RWPE1 (cell line): ENCODE measurements at regions not wholly inside any gene's neighbourhood (a gene's known extent, or its start where the extent isn't known, plus 50 kb on each side); places are given as distances from the start of the nearest gene placed in this dataset.
A peak's percentile ranks its signal among the peaks of the same experiment; 100 is the strongest.

Experiments used
- CTCF ChIA-PET: fragments of 350-600 bp; sonication (Branson Sonifier 250); formaldehyde crosslinking; extraction: SDS; loops from one replicate; lab custom pipeline; 2021; lab: Yijun Ruan, JAX
- POLR2A ChIA-PET: fragments of 400-600 bp; formaldehyde crosslinking; extraction: SDS; loops from one replicate; lab custom pipeline; 2020; ENCODE audit warnings: antibody characterized with exemption; ENCODE audit not compliant: low non-redundant PET; lab: Yijun Ruan, JAX
- DNase-seq: peaks from one replicate; pipeline ENCODE4 v3.0.0; 2012; ENCODE audit warnings: low spot score
- H3K27ac ChIP-seq: fragments of 450-650 bp; 2 replicates; pipeline ENCODE4 v1.5.1; 2017
- CTCF ChIP-seq: fragments of 450-650 bp; conservative IDR thresholded peaks from 2 replicates; pipeline ENCODE4 v1.5.1; 2017; ENCODE audit warnings: low read depth, mild to moderate bottlenecking

GRCh38 chr5:133877351-133878235 lies 90.8 kb downstream of the C5orf15 start:
- DNase-seq = no peak
- POLR2A ChIA-PET = no interaction called here
- CTCF ChIA-PET = interaction anchor here (0.6 to 1.7 kb wide), 7 partner anchors 8 to 454 kb away, joined by 3 to 6 read pairs (median 4); no protein-coding TSS in a partner anchor
- no peak overlapping the region for H3K27ac ChIP-seq
- TF ChIP-seq CTCF = no peak

GRCh38 chr5:133876266-133876665 lies 92.2 kb downstream of the C5orf15 start:
- TF ChIP-seq CTCF = no peak

GRCh38 chr5:133875179-133875578 lies 93.2 kb downstream of the C5orf15 start:
- no peak overlapping the region for H3K27ac ChIP-seq
- no peak for TF ChIP-seq CTCF
- CTCF ChIA-PET = no interaction called here
- POLR2A ChIA-PET = no interaction called here
- DNase-seq = no peak

More at GRCh38 chr5:133876266-133876665, 92.2 kb downstream of the C5orf15 start:
- POLR2A ChIA-PET = no interaction called here
- DNase-seq = no peak
- CTCF ChIA-PET = interaction anchor here (0.8 to 1.2 kb wide), 2 partner anchors 129 to 265 kb away, joined by 3 to 5 read pairs; no protein-coding TSS in a partner anchor
- H3K27ac ChIP-seq = no peak overlapping the region

- ChIA-PET CTCF (no interaction called here), POLR2A (no interaction called here)
- H3K27ac ChIP-seq = no peak overlapping the region
- no peak for TF ChIP-seq CTCF
- no peak for DNase-seq
Observed at GRCh38 chr5:133873449-133873848, 95.0 kb downstream of the C5orf15 start.

- no peak overlapping the region for H3K27ac ChIP-seq
- POLR2A ChIA-PET = no interaction called here
- TF ChIP-seq CTCF = no peak
- no peak for DNase-seq
- CTCF ChIA-PET = interaction anchor here (0.6 to 1.7 kb wide), 3 partner anchors 52 to 447 kb away, joined by 3 to 5 read pairs (median 4); no protein-coding TSS in a partner anchor
Observed at GRCh38 chr5:133870661-133871060, 97.8 kb downstream of the C5orf15 start.

- no peak overlapping the region for H3K27ac ChIP-seq
- ChIA-PET POLR2A (no interaction called here), CTCF (interaction anchor here (0.6 to 1.9 kb wide), 22 partner anchors 9 to 697 kb away, joined by 3 to 6 read pairs (median 4); no protein-coding TSS in a partner anchor)
- DNase-seq = no peak
- TF ChIP-seq CTCF = peak; percentile 66
Observed at GRCh38 chr5:133869519-133870335, 98.7 kb downstream of the C5orf15 start.
